B cell (primary cell): ENCODE measurements at regions not wholly inside any gene's neighbourhood (a gene's known extent, or its start where the extent isn't known, plus 50 kb on each side); places are given as distances from the start of the nearest gene placed in this dataset.

Source experiments
- ATAC-seq: fragments of 200-7000 bp; cut with Tn5 transposase; one replicate; pipeline ENCODE4 v1.10.0; 2021; ENCODE audit warnings: low read depth, mild to moderate bottlenecking, moderate number of reproducible peaks, moderate library complexity
- CTCF ChIA-PET: fragments of 350-600 bp; sonication (Branson Sonifier 250); formaldehyde crosslinking; loops from one replicate; lab custom pipeline; 2021; ENCODE audit warnings: antibody characterized with exemption, inconsistent platforms; lab: Charles Lee
- POLR2A ChIA-PET: fragments of 350-600 bp; sonication (Branson Sonifier 250); formaldehyde crosslinking; loops from one replicate; lab custom pipeline; 2021; ENCODE audit warnings: antibody characterized with exemption; lab: Charles Lee
- DNase-seq: peaks from one replicate; pipeline ENCODE4 v3.0.0; 2013
- H2AFZ ChIP-seq: 2 replicates; pipeline ENCODE4 v1.6.1; 2012; ENCODE audit warnings: mild to moderate bottlenecking, low read depth, low read length; ENCODE audit not compliant: insufficient read depth, poor library complexity, severe bottlenecking
- H3K27ac ChIP-seq, 2 donors: 1 replicate in 1 of 2; 2 replicates in 1 of 2; pipeline ENCODE4 v1.5.1; 2012 to 2013; ENCODE audit warnings: low read length in 2 of 2, mild to moderate bottlenecking in 2 of 2, moderate library complexity in 1 of 2
- H3K27me3 ChIP-seq, 4 experiments: fragments of 200-600 bp in 1 of 4; sonication (generic) in 1 of 4; replicated peaks in 1 of 4; 1 replicate in 2 of 4; 2 replicates in 2 of 4; pipeline versions ENCODE4 v1.6.1 to v1.7.0; 2013 to 2016; ENCODE audit warnings: low read length in 3 of 4, mild to moderate bottlenecking in 2 of 4, mixed read lengths in 1 of 4, moderate library complexity in 1 of 4; ENCODE audit not compliant: insufficient read depth in 4 of 4, control insufficient read depth in 3 of 4; ENCODE audit errors: control extremely low read depth in 1 of 4
- H3K36me3 ChIP-seq, 2 experiments: replicated peaks in 1 of 2; 1 replicate in 1 of 2; 2 replicates in 1 of 2; pipeline versions ENCODE4 v1.6.1 to v1.7.1; 2013; ENCODE audit warnings: low read length in 1 of 2; ENCODE audit not compliant: insufficient read depth in 2 of 2, control insufficient read depth in 1 of 2; ENCODE audit errors: control extremely low read depth in 1 of 2, extremely low read depth in 1 of 2
- H3K4me1 ChIP-seq, 2 donors: fragments of 200-600 bp in 1 of 2; sonication (generic) in 1 of 2; 1 replicate in 1 of 2; 2 replicates in 1 of 2; pipeline versions ENCODE4 v1.5.1 to v1.6.1; 2013 to 2017; ENCODE audit warnings: low read length in 2 of 2; ENCODE audit not compliant: control insufficient read depth in 2 of 2, insufficient read depth in 2 of 2
- H3K4me2 ChIP-seq: replicated peaks from 2 replicates; pipeline ENCODE3; 2012; ENCODE audit warnings: mild to moderate bottlenecking, low read depth, low read length; ENCODE audit not compliant: poor library complexity, severe bottlenecking
- H3K4me3 ChIP-seq, 5 experiments: fragments of 200-600 bp in 1 of 5; sonication (generic) in 1 of 5; 1 replicate in 3 of 5; 2 replicates in 2 of 5; pipeline versions ENCODE4 v1.5.1 to v1.7.0; 2011 to 2016; ENCODE audit warnings: low read length in 4 of 5, mild to moderate bottlenecking in 4 of 5, low read depth in 2 of 5, control low read depth in 1 of 5, moderate library complexity in 1 of 5; ENCODE audit not compliant: insufficient read depth in 1 of 5; ENCODE audit errors: control extremely low read depth in 1 of 5, extremely low read depth in 1 of 5
- H3K79me2 ChIP-seq: fragments of 200-600 bp; sonication (generic); one replicate; pipeline ENCODE4 v1.6.0; 2016; ENCODE audit warnings: low read length; ENCODE audit not compliant: control insufficient read depth, insufficient read depth
- H3K9ac ChIP-seq: fragments of 200-600 bp; sonication (generic); 2 replicates; pipeline ENCODE4 v1.6.1; 2017; ENCODE audit warnings: mild to moderate bottlenecking, low read length, moderate library complexity
- H3K9me3 ChIP-seq, 3 donors: one replicate each; pipeline versions ENCODE4 v1.6.1 to v1.7.1; 2013; ENCODE audit warnings: low read length in 2 of 3; ENCODE audit not compliant: control insufficient read depth in 2 of 3, insufficient read depth in 1 of 3; ENCODE audit errors: control extremely low read depth in 1 of 3
- H4K20me1 ChIP-seq: 2 replicates; pipeline ENCODE4 v1.6.0; 2012; ENCODE audit warnings: mild to moderate bottlenecking, low read length; ENCODE audit not compliant: insufficient read depth, control insufficient read depth, poor library complexity, severe bottlenecking
- H3K27ac Mint-ChIP-seq: one replicate; pipeline ENCODE4 v1.8.0; 2021; ENCODE audit warnings: mixed read lengths
- H3K27me3 Mint-ChIP-seq: one replicate; pipeline ENCODE4 v1.8.0; 2021; ENCODE audit warnings: mixed read lengths
- H3K4me1 Mint-ChIP-seq: one replicate; pipeline ENCODE4 v1.8.0; 2021; ENCODE audit warnings: mixed read lengths
- H3K4me3 Mint-ChIP-seq: one replicate; pipeline ENCODE4 v1.8.0; 2021; ENCODE audit warnings: mixed read lengths
- H3K9me3 Mint-ChIP-seq: one replicate; pipeline ENCODE4 v1.8.0; 2022; ENCODE audit warnings: mixed read lengths; ENCODE audit not compliant: insufficient read depth
- CTCF ChIP-seq: fragments of 200-600 bp; IDR thresholded peaks from one replicate; pipeline ENCODE4 v1.8.0; 2022; ENCODE audit warnings: antibody characterized with exemption, mild to moderate bottlenecking
- EZH2 ChIP-seq: IDR thresholded peaks from 2 replicates; pipeline ENCODE4 v1.6.1; 2012; ENCODE audit warnings: borderline replicate concordance, low read depth, mild to moderate bottlenecking, moderate library complexity, low read length; ENCODE audit not compliant: insufficient read depth, poor library complexity, severe bottlenecking
- WGBS: methylation state at CpG from one replicate; pipeline ENCODE4 v1.1.5; 2013; ENCODE audit warnings: missing lambda C conversion rate; ENCODE audit not compliant: insufficient coverage; 5-methylcytosine and 5-hydroxymethylcytosine counted together
- intact Hi-C: fragments of 100-400 bp; cut with micrococcal nuclease; formaldehyde crosslinking; loops from one replicate; pipeline ENCODE4 v1.10.0; 2022

- Histone ChIP-seq H3K9me3 (peaks cover 0 to 7% (median 0%) of the 10 kb centered on the region in 3 donors), H4K20me1 (no peaks in the 10 kb centered on the region), H3K4me1 (no peaks in the 10 kb centered on the region), H3K27ac (no peak overlapping the region), H3K9ac (no peak overlapping the region), H3K4me2 (no peak overlapping the region), H3K79me2 (no peaks in the 10 kb centered on the region), H3K4me3 (no peak overlapping the region), H2AFZ (no peak overlapping the region), H3K27me3 (no peaks in the 10 kb centered on the region), H3K36me3 (no peaks in the 10 kb centered on the region)
- CTCF ChIA-PET = no interaction called here
- no peaks in the 10 kb centered on the region for H3K27me3 Mint-ChIP-seq
- WGBS = 0% methylated on average over 1 of the region's 3 CpGs
- intact Hi-C loops = no loop called here
- H3K9me3 Mint-ChIP-seq = no peaks in the 10 kb centered on the region
- ATAC-seq (no peak), DNase-seq (no peak)
- no peak overlapping the region for H3K4me3 Mint-ChIP-seq
- TF ChIP-seq CTCF (no peak), EZH2 (no peak)
- POLR2A ChIA-PET = no interaction called here
- no peak overlapping the region for H3K27ac Mint-ChIP-seq
- H3K4me1 Mint-ChIP-seq = no peaks in the 10 kb centered on the region
These were observed 754.6 kb upstream of the SOX11 start for GRCh38 chr2:4937550-4937949.

GRCh38 chr2:4938206-4938605 lies 754.0 kb upstream of the SOX11 start:
- H3K9me3 Mint-ChIP-seq = no peaks in the 10 kb centered on the region
- no peaks in the 10 kb centered on the region for H4K20me1 ChIP-seq
- H3K27me3 ChIP-seq = no peaks in the 10 kb centered on the region
- DNase-seq (no peak), ATAC-seq (no peak)
- H3K4me2 ChIP-seq = no peak overlapping the region
- 93% methylated on average over 5 of the region's 6 CpGs for WGBS
- intact Hi-C loops = no loop called here
- no peaks in the 10 kb centered on the region for H3K79me2 ChIP-seq
- peaks cover 0 to 7% (median 0%) of the 10 kb centered on the region in 3 donors for H3K9me3 ChIP-seq
- no peaks in the 10 kb centered on the region for H3K4me1 Mint-ChIP-seq
- TF ChIP-seq CTCF = no peak
- no peak for TF ChIP-seq EZH2
- H3K36me3 ChIP-seq = no peaks in the 10 kb centered on the region
- no peaks in the 10 kb centered on the region for H3K4me1 ChIP-seq
- H3K4me3 Mint-ChIP-seq = no peak overlapping the region
- CTCF ChIA-PET = no interaction called here
- no peak overlapping the region for H2AFZ ChIP-seq
- no peak overlapping the region for H3K4me3 ChIP-seq
- no peak overlapping the region for H3K9ac ChIP-seq
- no peak overlapping the region for H3K27ac ChIP-seq
- H3K27ac Mint-ChIP-seq = no peak overlapping the region
- POLR2A ChIA-PET = no interaction called here
- H3K27me3 Mint-ChIP-seq = no peaks in the 10 kb centered on the region
